Heart left ventricle (tissue), 13 donors: ENCODE measurements at regions not wholly inside any gene's neighbourhood (a gene's known extent, or its start where the extent isn't known, plus 50 kb on each side); places are given as distances from the start of the nearest gene placed in this dataset.

Experiments used
- POLR2A ChIP-seq, 2 donors: fragments of 450-650 bp; IDR thresholded peaks; one replicate each; pipeline ENCODE4 v1.6.1; 2017; ENCODE audit warnings: antibody characterized with exemption in 2 of 2, mild to moderate bottlenecking in 2 of 2, moderate library complexity in 2 of 2
- TF ChIP-seq, protein P1 (sequence below), 12 donors: fragments of 200-600 bp; sonication (generic) in 4 of 12; IDR thresholded peaks; one replicate each; pipeline versions ENCODE4 v1.5.0 to v1.8.0; 2018 to 2022; ENCODE audit warnings: antibody characterized with exemption in 12 of 12, mild to moderate bottlenecking in 5 of 12
- donor health status: ischemic (EF 13 %, LVEDD 7.1; RV severe dilation, severe dysfunction).
- donor health status: DM: no; HTN: yes; CAD: no.
- donor health status: DM: no; HTN: no; CAD: no.
- donor health status: ischemic (EF 25% LVEDD 6.9; RV normal size, moderate dysfunction).
- donor health status: ischemic (EF 25% LVEDD 5.7; RV mildly dilated, moderate dysfunction).
- donor health status: ischemic (EF 35%, LVEDD 5.7; RV mildly dilated, moderate dysfunction).
- donor health status: nonischemic (EF 11% LVEDD 7.7; RV severe dilation, severe dysfunction).
- donor health status: DM: yes; HTN: yes; CAD: no.
- donor health status: PGD.
- donor health status: ischemic (EF 29% LVEDD 5.4; RV normal size, mild dysfunction).
- donor health status: nonischemic (EF 23%, LVEDD 6.1; RV moderate dilation, normal function).

DNA sequence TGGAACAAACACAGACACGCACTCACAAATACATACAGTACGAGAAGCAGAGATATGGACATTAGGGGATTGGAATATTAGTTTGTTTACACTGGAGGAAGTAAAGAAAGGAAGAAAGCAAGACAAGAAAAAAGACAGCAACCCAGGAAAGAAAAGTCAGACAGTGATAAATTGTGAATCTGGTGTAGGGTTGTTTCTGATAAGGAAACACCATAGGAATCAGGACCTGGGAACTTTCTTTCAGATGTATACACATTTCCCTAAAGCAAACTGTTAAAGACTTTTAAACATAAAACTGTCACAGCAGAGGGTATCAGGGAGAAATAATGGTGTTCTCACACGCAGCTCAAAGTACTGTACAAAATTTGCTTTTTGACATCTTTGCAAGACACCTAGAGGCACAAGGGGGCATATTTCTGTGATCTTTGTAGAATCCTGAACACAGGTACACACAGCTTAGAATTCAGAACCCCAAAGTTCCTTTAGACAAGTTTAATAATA lies 153.7 kb downstream of the TUSC7 start:
- TF ChIP-seq, protein P1, sequence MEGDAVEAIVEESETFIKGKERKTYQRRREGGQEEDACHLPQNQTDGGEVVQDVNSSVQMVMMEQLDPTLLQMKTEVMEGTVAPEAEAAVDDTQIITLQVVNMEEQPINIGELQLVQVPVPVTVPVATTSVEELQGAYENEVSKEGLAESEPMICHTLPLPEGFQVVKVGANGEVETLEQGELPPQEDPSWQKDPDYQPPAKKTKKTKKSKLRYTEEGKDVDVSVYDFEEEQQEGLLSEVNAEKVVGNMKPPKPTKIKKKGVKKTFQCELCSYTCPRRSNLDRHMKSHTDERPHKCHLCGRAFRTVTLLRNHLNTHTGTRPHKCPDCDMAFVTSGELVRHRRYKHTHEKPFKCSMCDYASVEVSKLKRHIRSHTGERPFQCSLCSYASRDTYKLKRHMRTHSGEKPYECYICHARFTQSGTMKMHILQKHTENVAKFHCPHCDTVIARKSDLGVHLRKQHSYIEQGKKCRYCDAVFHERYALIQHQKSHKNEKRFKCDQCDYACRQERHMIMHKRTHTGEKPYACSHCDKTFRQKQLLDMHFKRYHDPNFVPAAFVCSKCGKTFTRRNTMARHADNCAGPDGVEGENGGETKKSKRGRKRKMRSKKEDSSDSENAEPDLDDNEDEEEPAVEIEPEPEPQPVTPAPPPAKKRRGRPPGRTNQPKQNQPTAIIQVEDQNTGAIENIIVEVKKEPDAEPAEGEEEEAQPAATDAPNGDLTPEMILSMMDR (IDR thresholded peaks at IDR 0.05) = no peak
- TF ChIP-seq POLR2A (IDR thresholded peaks at IDR 0.05) = no peak
